Psoas muscle (tissue), 7 donors: ENCODE measurements at regions not wholly inside any gene's neighbourhood (a gene's known extent, or its start where the extent isn't known, plus 50 kb on each side); places are given as distances from the start of the nearest gene placed in this dataset.

ENCODE experiments used
- ATAC-seq, 4 donors: fragments of 200-7000 bp; cut with Tn5 transposase; one replicate each; pipeline ENCODE4 v1.9.1; 2020; ENCODE audit warnings: moderate library complexity in 3 of 4, mild to moderate bottlenecking in 2 of 4
- DNase-seq, 2 donors: peaks; one replicate each; pipeline ENCODE4 v3.0.0-alpha.2; 2020
- H3K27ac ChIP-seq: fragments of 200-600 bp; one replicate; pipeline ENCODE4 v1.8.0; 2022
- H3K27me3 ChIP-seq, 3 donors: fragments of 200-600 bp in 1 of 3; one replicate each; pipeline versions ENCODE4 v1.6.1 to v1.8.0; 2013 to 2022; ENCODE audit warnings: low read length in 2 of 3, mild to moderate bottlenecking in 2 of 3, moderate library complexity in 1 of 3; ENCODE audit not compliant: insufficient read depth in 3 of 3
- H3K36me3 ChIP-seq, 2 donors: fragments of 200-600 bp in 1 of 2; one replicate each; pipeline versions ENCODE4 v1.6.1 to v1.8.0; 2013 to 2022; ENCODE audit warnings: low read depth in 1 of 2, mild to moderate bottlenecking in 1 of 2, moderate library complexity in 1 of 2; ENCODE audit not compliant: insufficient read depth in 1 of 2
- H3K4me1 ChIP-seq: fragments of 200-600 bp; one replicate; pipeline ENCODE4 v1.8.0; 2022
- H3K4me3 ChIP-seq: fragments of 200-600 bp; one replicate; pipeline ENCODE4 v1.8.0; 2022; ENCODE audit warnings: mild to moderate bottlenecking
- H3K9me3 ChIP-seq: fragments of 200-600 bp; one replicate; pipeline ENCODE4 v1.8.0; 2022
- WGBS, 3 donors: extraction: QIAGEN DNeasy Blood & Tissue Kit; methylation state at CpG; one replicate each; pipeline versions ENCODE4 v1.1.6 to v1.1.7; 2013; 5-methylcytosine and 5-hydroxymethylcytosine counted together
- intact Hi-C, 2 donors: fragments of 100-400 bp; cut with DNase I; formaldehyde crosslinking; loops; one replicate each; pipeline versions ENCODE4 v1.11.0 to v1.14.2; 2022
- TF ChIP-seq, protein P1 (sequence below): fragments of 200-600 bp; IDR thresholded peaks from one replicate; pipeline ENCODE4 v1.8.0; 2022; ENCODE audit warnings: antibody characterized with exemption
- donor health status: healthy with polysubstance abuse.
- donor health status: DM: no; HTN: no; CAD: no; lungs with moderate emphysema.
- donor health status: Bipolar disorder and iron deficiency.
- donor health status: healthy.
- donor health status: DM: yes; HTN: yes; CAD: no.
- donor health status: DM: no; HTN: no; CAD: no.
- donor health status: DM: yes; HTN: yes; CAD: no.

DNA sequence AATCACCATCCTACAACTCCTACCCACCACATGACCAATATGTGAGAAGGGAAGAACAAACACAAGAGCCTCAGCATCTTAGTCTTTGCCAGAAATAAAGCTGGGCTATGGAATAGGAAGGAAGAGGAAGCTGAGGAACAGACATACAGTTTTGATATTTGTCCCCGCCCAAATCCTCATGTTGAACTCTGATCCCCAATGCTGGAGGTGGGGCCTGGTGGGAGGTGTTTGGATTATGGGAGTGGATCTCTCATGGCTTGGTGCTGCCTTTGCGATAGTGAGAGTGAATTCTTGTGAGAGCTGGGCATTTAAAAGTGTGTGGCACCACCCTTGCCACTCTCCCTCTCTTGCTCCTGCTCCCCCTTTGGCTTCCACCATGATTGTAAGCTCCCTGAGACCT is 52.4 kb upstream of the NLK start:
- WGBS, 3 donors = 89 to 100% (median 94%) methylated on average over 2 of the region's 2 CpGs
- H3K27me3 ChIP-seq = peaks cover 0 to 5% (median 0%) of the 10 kb centered on the region in 3 donors
- no peaks in the 10 kb centered on the region for H3K36me3 ChIP-seq
- no peak overlapping the region for H3K27ac ChIP-seq
- no peak for DNase-seq
- no peak for ATAC-seq
- TF ChIP-seq, protein P1, sequence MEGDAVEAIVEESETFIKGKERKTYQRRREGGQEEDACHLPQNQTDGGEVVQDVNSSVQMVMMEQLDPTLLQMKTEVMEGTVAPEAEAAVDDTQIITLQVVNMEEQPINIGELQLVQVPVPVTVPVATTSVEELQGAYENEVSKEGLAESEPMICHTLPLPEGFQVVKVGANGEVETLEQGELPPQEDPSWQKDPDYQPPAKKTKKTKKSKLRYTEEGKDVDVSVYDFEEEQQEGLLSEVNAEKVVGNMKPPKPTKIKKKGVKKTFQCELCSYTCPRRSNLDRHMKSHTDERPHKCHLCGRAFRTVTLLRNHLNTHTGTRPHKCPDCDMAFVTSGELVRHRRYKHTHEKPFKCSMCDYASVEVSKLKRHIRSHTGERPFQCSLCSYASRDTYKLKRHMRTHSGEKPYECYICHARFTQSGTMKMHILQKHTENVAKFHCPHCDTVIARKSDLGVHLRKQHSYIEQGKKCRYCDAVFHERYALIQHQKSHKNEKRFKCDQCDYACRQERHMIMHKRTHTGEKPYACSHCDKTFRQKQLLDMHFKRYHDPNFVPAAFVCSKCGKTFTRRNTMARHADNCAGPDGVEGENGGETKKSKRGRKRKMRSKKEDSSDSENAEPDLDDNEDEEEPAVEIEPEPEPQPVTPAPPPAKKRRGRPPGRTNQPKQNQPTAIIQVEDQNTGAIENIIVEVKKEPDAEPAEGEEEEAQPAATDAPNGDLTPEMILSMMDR = no peak
- H3K4me3 ChIP-seq = no peak overlapping the region
- H3K9me3 ChIP-seq = no peaks in the 10 kb centered on the region
- intact Hi-C loops = no loop called here
- H3K4me1 ChIP-seq = no peaks in the 10 kb centered on the region

- no peak for ATAC-seq
- no peaks in the 10 kb centered on the region for H3K4me1 ChIP-seq
- intact Hi-C loops = no loop called here
- WGBS, 3 donors = 77 to 81% (median 78%) methylated on average over 5 of the region's 5 CpGs
- no peaks in the 10 kb centered on the region for H3K9me3 ChIP-seq
- H3K4me3 ChIP-seq = no peak overlapping the region
- no peak overlapping the region for H3K27ac ChIP-seq
- no peak for DNase-seq
- peaks cover 0 to 8% (median 0%) of the 10 kb centered on the region in 3 donors for H3K27me3 ChIP-seq
- TF ChIP-seq, protein P1 = no peak
- no peaks in the 10 kb centered on the region for H3K36me3 ChIP-seq
Observed at GRCh38 chr17:27990979-27991378, 51.5 kb upstream of the NLK start.

DNA sequence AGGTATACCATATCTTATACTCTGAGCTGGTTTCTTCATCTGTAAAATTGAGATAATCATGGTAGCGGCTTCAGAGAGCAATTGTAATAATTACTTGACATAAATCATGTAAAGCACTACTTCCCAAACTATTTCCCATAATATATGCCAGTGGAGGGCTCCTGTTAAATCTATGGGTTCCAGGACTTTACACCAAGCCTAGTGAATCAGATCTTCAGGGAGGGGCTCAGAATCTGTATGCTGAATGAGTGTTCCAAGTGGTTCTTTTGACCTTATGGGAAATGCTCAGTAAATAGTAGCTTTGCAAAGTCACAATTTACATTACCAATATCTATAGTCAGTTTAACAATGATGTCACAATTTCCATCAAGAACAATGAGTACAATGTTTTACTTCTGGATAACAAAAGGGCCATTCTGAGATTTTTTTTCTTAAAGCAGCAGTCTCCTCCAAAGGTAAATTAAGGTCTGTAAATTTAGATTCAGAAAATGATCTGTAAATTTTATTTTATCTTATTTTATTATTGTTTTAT is 50.9 kb upstream of the NLK start:
- no peaks in the 10 kb centered on the region for H3K36me3 ChIP-seq
- DNase-seq (no peak), ATAC-seq (no peak)
- no peaks in the 10 kb centered on the region for H3K4me1 ChIP-seq
- H3K27me3 ChIP-seq = peaks cover 0 to 8% (median 0%) of the 10 kb centered on the region in 3 donors
- no peak overlapping the region for H3K27ac ChIP-seq
- no peaks in the 10 kb centered on the region for H3K9me3 ChIP-seq
- WGBS, 3 donors = 74 to 80% (median 78%) methylated on average over 1 of the region's 1 CpG
- TF ChIP-seq, protein P1 = no peak
- H3K4me3 ChIP-seq = no peak overlapping the region
- intact Hi-C loops = no loop called here
